Stimulated activated naive B cell treated with anti-CD40 and anti-IgM and Interleukin-4, amounts not matched to agents 10 μg/mL and 1 μg/mL and 100 μg/mL, for 72 hours (primary cell): ENCODE measurements at regions not wholly inside any gene's neighbourhood (a gene's known extent, or its start where the extent isn't known, plus 50 kb on each side); places are given as distances from the start of the nearest gene placed in this dataset.

Experiments
- ATAC-seq, 2 donors: fragments of 150-1000 bp; cut with Tn5 transposase; replicated peaks; 2 replicates each; pipeline ENCODE4 v1.10.0; 2021; ENCODE audit warnings: moderate library complexity in 1 of 2
- DNase-seq: peaks from one replicate; pipeline ENCODE4 v3.0.0; 2021
- H3K27ac Mint-ChIP-seq: one replicate; pipeline ENCODE4 v1.8.0; 2022; ENCODE audit warnings: mild to moderate bottlenecking, mixed read lengths
- H3K27me3 Mint-ChIP-seq, 2 donors: one replicate each; pipeline ENCODE4 v1.8.0; 2022; ENCODE audit warnings: mixed read lengths in 2 of 2
- H3K36me3 Mint-ChIP-seq, 2 donors: one replicate each; pipeline ENCODE4 v1.8.0; 2022; ENCODE audit warnings: mixed read lengths in 2 of 2, mild to moderate bottlenecking in 1 of 2
- H3K4me1 Mint-ChIP-seq, 2 donors: one replicate each; pipeline ENCODE4 v1.8.0; 2022; ENCODE audit warnings: mixed read lengths in 2 of 2, mild to moderate bottlenecking in 1 of 2
- H3K4me3 Mint-ChIP-seq, 2 donors: one replicate each; pipeline ENCODE4 v1.8.0; 2022; ENCODE audit warnings: mild to moderate bottlenecking in 2 of 2, mixed read lengths in 2 of 2, moderate library complexity in 1 of 2
- H3K9me3 Mint-ChIP-seq, 2 donors: one replicate each; pipeline ENCODE4 v1.8.0; 2022; ENCODE audit warnings: mixed read lengths in 2 of 2, mild to moderate bottlenecking in 1 of 2

DNA sequence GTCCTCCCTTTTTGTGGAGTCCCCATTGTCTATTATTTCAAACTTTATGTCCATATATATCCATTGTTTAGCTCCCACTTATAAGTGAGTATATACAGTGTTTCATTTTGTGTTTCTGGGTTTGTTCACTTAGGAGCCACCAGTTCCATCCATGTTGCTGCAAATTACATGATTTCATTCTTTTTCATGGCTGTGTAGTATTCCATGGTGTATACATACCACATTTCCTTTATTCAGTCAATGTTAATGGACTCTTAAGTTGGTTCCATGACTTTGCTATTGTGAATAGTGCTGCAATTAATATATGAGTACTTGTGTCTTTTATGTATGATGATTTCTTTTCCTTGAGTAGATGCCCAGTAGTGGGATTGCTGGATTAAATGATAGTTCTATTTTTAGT, 329.1 kb downstream of the AR start:
- DNase-seq, result no peak
- Mint-ChIP-seq H3K27ac (no peak overlapping the region), H3K4me1 (no peaks in the 10 kb centered on the region), H3K36me3 (no peaks in the 10 kb centered on the region), H3K4me3 (no peak overlapping the region), H3K27me3 (no peaks in the 10 kb centered on the region), H3K9me3 (peaks cover 4% of the 10 kb centered on the region in 2 donors)
- ATAC-seq, result no peak

DNA sequence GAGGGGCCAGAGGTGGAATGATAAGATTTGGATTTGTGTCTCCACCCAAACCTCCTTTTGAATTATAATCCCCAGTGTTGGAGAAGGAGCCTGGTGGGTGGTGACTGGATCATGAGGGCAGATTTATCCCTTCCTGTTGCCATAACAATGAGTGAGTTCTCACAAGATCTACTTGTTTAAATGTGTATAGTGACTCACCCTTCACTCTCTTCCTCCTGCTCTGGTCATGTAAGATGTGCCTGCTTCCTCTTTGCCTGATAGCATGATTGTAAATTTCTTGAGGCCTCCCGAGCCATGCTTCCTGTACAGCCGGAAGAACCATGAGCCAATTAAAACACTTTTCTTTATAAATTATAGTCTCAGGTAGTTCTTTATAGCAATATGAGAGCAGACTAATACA, 348.6 kb downstream of the AR start:
- Mint-ChIP-seq H3K4me3 (no peak overlapping the region), H3K27me3 (no peaks in the 10 kb centered on the region), H3K27ac (no peak overlapping the region), H3K9me3 (peaks cover 6 to 7% of the 10 kb centered on the region in 2 donors), H3K36me3 (no peaks in the 10 kb centered on the region), H3K4me1 (no peaks in the 10 kb centered on the region)
- DNase-seq (no peak), ATAC-seq (no peak)

DNA sequence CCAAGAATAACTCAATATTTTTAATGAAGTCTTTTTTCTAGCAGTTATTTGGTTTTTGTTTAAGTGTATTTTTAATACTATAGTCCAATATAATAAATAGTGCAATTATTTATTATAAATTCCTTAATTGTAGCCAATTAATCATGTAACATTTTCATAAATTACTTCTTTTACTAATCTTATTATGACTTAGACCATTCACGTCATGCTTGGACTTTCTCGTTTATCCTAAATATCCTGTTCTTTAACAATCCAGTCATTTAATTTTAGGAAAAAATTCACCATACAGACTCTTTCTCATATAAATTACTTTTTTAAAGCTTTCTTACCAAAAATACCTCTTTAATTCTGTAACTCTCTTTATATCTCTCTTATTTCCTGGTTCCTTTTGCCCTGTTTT, 350.1 kb downstream of the AR start:
- DNase-seq (no peak), ATAC-seq (no peak)
- no peak overlapping the region for H3K4me3 Mint-ChIP-seq
- peaks cover 5 to 7% of the 10 kb centered on the region in 2 donors for H3K9me3 Mint-ChIP-seq
- H3K4me1 Mint-ChIP-seq, result no peaks in the 10 kb centered on the region
- no peak overlapping the region for H3K27ac Mint-ChIP-seq
- no peaks in the 10 kb centered on the region for H3K36me3 Mint-ChIP-seq
- no peaks in the 10 kb centered on the region for H3K27me3 Mint-ChIP-seq

DNA sequence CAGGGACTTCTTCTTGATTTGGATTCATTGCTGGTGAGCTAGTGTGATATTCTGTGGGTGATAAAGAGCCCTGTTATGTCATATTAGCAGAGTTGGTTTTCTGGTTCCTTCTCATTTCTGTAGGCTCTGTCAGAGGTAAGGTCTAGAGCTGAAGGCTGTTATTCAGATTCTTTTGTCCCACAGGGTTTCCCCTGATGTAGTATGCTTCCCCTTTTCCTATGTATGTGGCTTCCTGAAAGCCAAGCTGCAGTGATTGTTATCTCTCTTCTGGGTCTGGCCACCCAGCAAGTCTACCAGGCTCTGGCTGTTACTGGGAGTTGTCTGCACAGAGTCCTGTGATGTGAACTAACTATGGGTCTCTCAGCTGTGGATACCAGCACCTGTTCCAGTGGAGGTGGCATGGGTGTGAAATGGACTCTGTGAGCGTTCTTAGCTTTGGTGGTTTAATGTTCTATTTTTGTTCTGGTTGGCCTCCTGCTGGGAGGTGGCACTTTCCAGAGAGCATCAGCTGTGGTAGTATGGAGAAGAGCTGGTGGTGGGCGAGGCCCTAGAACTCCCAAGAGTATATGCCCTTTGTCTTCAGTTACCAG, 373.7 kb downstream of the AR start:
- H3K4me1 Mint-ChIP-seq, result peaks cover 0 to 5% of the 10 kb centered on the region in 2 donors
- H3K27ac Mint-ChIP-seq, result no peak overlapping the region
- DNase-seq (no peak), ATAC-seq (peak; percentile 33 to 61)
- no peaks in the 10 kb centered on the region for H3K36me3 Mint-ChIP-seq
- peaks cover 0 to 5% of the 10 kb centered on the region in 2 donors for H3K27me3 Mint-ChIP-seq
- H3K9me3 Mint-ChIP-seq, result peaks cover 0 to 5% of the 10 kb centered on the region in 2 donors
- H3K4me3 Mint-ChIP-seq, result no peak overlapping the region

DNA sequence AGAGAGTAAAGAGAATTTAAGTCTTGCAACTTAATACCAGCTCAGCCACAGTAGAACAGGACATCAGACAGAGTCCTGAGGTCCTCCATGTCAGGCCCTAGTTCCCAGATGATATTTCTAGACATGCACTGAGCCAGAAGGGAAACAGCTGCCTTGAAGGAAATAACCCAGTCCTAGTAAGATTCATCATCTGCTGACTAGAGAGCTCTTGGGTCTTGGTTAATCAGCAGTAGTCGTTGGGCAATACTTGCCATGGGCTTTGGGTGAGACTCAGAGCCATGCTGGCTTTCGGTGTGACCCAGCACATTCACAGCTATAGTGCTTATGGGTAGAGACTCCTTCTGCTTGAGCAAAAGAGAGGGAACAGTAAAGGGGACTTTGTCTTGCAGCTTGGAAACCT, 379.1 kb downstream of the AR start:
- peaks cover 0 to under 1% of the 10 kb centered on the region in 2 donors for H3K9me3 Mint-ChIP-seq
- H3K4me1 Mint-ChIP-seq, result no peaks in the 10 kb centered on the region
- no peak for DNase-seq
- no peak overlapping the region for H3K4me3 Mint-ChIP-seq
- H3K27ac Mint-ChIP-seq, result no peak overlapping the region
- ATAC-seq, result no peak
- peaks cover 0 to 5% of the 10 kb centered on the region in 2 donors for H3K27me3 Mint-ChIP-seq
- H3K36me3 Mint-ChIP-seq, result no peaks in the 10 kb centered on the region

DNA sequence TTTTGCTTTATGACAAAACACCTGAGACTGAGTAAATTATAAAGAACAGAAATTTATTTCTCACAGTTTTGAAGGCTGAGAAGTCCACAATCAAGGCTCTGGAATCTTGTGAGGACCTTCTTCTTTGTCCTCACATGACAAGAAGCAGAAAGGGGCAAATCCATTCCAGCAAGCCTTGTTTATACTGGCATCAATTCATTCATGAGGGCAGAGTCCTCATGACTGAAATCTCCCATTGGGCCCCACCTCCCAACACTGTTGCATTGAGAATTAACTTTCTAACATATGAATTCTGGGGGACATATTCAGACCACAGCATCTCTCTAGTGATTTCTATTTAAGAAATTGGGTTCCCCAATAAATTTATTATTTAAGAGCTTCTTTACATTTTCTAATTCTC, 395.4 kb downstream of the AR start:
- Mint-ChIP-seq H3K4me1 (no peaks in the 10 kb centered on the region), H3K27ac (no peak overlapping the region), H3K4me3 (no peak overlapping the region), H3K36me3 (no peaks in the 10 kb centered on the region), H3K9me3 (peaks cover 3% of the 10 kb centered on the region in 2 donors), H3K27me3 (no peaks in the 10 kb centered on the region)
- no peak for DNase-seq
- ATAC-seq, result no peak

DNA sequence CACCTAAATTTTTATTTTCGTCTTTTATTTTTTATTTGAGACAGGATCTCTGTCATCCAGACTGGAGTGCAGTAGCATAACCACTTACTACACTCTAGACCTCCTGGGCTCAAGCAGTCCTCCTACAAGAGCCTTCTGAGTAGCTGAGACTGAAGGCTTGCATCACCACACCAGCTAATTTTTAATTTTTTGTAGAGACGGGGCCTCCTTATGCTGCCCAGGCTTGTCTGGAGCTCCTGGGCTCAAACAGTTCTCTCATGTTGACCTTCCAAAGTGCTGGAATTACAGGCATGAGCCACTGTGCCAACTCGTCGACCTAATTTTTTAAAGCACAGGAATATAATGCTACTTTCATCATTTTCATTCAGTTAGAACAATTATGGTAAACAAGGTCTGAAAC, 405.4 kb downstream of the AR start:
- Mint-ChIP-seq H3K9me3 (no peaks in the 10 kb centered on the region), H3K36me3 (no peaks in the 10 kb centered on the region), H3K27me3 (no peaks in the 10 kb centered on the region), H3K27ac (no peak overlapping the region), H3K4me3 (no peak overlapping the region), H3K4me1 (no peaks in the 10 kb centered on the region)
- ATAC-seq (no peak), DNase-seq (no peak)

DNA sequence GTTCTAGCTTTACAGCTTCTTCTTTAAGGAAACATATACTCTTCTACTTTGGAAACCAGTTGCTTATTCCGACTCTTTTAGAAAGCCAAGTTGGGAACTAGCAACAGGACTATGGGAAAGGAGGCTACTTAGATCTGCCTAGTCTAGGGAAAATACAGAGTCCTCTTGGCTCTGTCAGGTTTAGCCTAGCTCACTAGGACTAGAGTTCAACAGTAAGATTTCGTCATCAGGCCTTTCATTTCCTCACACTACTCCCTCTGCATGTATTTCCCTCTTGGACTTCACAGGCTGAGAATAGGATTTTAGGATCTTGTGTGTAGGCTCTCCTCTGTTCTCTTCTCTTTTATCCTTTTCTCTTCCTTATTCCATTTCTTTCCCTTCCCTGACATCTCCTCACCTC, 409.8 kb downstream of the AR start:
- H3K27ac Mint-ChIP-seq, result no peak overlapping the region
- DNase-seq, result no peak
- no peak for ATAC-seq
- no peaks in the 10 kb centered on the region for H3K4me1 Mint-ChIP-seq
- no peaks in the 10 kb centered on the region for H3K36me3 Mint-ChIP-seq
- H3K9me3 Mint-ChIP-seq, result no peaks in the 10 kb centered on the region
- H3K4me3 Mint-ChIP-seq, result no peak overlapping the region
- no peaks in the 10 kb centered on the region for H3K27me3 Mint-ChIP-seq

DNA sequence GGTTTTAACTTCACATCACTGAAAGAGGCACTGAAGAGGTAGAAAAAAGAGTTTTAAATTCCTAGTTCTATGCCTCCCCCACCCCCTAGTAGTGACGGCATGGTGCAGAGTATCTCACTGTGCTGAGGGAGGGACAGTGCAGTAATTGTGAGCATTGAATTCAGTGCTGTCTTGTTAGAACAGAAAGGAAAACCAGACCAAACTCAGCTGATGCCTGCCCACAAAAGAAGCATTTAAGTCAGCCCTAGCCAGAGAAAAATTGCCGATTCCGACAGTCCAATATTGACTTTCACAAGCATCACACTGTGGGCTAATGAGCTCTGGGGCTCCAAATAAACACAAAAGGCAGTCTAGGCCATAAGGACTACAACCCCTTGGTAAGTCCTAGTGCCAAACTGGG, 417.7 kb downstream of the AR start:
- no peaks in the 10 kb centered on the region for H3K9me3 Mint-ChIP-seq

More for the DNA sequence above, 417.7 kb downstream of the AR start:
- Mint-ChIP-seq H3K36me3 (no peaks in the 10 kb centered on the region), H3K27ac (no peak overlapping the region), H3K4me3 (no peak overlapping the region), H3K4me1 (no peaks in the 10 kb centered on the region), H3K27me3 (peaks cover 0 to 4% of the 10 kb centered on the region in 2 donors)
- ATAC-seq, result no peak
- no peak for DNase-seq
